Right lobe of liver (tissue), 4 donors: ENCODE measurements at regions not wholly inside any gene's neighbourhood (a gene's known extent, or its start where the extent isn't known, plus 50 kb on each side); places are given as distances from the start of the nearest gene placed in this dataset.

Source experiments
- POLR2A ChIP-seq: fragments of 450-650 bp; IDR thresholded peaks from one replicate; pipeline ENCODE4 v1.6.1; 2017; ENCODE audit warnings: antibody characterized with exemption, mild to moderate bottlenecking
- TF ChIP-seq, protein P1 (sequence below), 4 donors: fragments of 200-600 bp in 3 of 4; fragments of 450-650 bp in 1 of 4; IDR thresholded peaks; one replicate each; pipeline versions ENCODE4 v1.5.1 to v1.8.0; 2016 to 2022; ENCODE audit warnings: antibody characterized with exemption in 4 of 4, mild to moderate bottlenecking in 2 of 4
- donor health status: DM: no; HTN: no; CAD: no.
- donor health status: DM: no; HTN: no; CAD: no.
- donor health status: DM: no; HTN: yes; CAD: no.

DNA sequence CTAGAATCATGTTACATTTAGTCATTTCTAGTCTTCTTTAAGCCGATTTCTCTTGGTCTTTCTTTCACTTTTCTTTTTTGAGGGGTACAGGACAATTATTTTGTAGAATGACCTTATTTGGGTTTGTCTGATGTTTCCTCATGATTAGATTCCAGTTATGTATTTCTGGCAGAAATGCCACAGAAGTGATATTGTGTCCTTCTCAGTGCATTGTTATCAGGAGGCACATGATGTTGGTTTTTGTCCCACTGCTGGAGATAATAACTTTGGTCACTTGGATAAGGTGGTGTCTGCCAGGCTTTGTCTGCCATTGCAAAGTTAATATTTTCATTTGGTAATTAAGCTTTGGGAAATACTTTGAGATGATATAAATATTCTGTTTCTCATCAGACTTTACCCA is 100.3 kb downstream of the RRM1 start:
- TF ChIP-seq, protein P1, sequence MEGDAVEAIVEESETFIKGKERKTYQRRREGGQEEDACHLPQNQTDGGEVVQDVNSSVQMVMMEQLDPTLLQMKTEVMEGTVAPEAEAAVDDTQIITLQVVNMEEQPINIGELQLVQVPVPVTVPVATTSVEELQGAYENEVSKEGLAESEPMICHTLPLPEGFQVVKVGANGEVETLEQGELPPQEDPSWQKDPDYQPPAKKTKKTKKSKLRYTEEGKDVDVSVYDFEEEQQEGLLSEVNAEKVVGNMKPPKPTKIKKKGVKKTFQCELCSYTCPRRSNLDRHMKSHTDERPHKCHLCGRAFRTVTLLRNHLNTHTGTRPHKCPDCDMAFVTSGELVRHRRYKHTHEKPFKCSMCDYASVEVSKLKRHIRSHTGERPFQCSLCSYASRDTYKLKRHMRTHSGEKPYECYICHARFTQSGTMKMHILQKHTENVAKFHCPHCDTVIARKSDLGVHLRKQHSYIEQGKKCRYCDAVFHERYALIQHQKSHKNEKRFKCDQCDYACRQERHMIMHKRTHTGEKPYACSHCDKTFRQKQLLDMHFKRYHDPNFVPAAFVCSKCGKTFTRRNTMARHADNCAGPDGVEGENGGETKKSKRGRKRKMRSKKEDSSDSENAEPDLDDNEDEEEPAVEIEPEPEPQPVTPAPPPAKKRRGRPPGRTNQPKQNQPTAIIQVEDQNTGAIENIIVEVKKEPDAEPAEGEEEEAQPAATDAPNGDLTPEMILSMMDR (IDR thresholded peaks at IDR 0.05): no peak
- no peak for TF ChIP-seq POLR2A
